HL-60 (cell line): ENCODE measurements at regions not wholly inside any gene's neighbourhood (a gene's known extent, or its start where the extent isn't known, plus 50 kb on each side); places are given as distances from the start of the nearest gene placed in this dataset.

Experiments
- GABPA ChIP-seq: IDR thresholded peaks from 2 replicates; pipeline ENCODE4 v1.6.1; 2012; ENCODE audit warnings: low read depth
- POLR2AphosphoS5 ChIP-seq: IDR thresholded peaks from 2 replicates; pipeline ENCODE4 v1.6.1; 2012; ENCODE audit warnings: low read depth
- SPI1 ChIP-seq: IDR thresholded peaks from 2 replicates; pipeline ENCODE4 v1.6.1; 2012; ENCODE audit warnings: low read depth, mild to moderate bottlenecking, borderline replicate concordance
- TF ChIP-seq, protein P1 (sequence below): IDR thresholded peaks from one replicate; pipeline ENCODE4 v1.5.1; 2011; ENCODE audit warnings: low read length, control low read depth, inconsistent platforms; ENCODE audit not compliant: insufficient read depth
- TF ChIP-seq, protein P2 (sequence below): IDR thresholded peaks from 2 replicates; pipeline ENCODE4 v1.6.1; 2012; ENCODE audit warnings: low read depth; ENCODE audit not compliant: insufficient replicate concordance

DNA sequence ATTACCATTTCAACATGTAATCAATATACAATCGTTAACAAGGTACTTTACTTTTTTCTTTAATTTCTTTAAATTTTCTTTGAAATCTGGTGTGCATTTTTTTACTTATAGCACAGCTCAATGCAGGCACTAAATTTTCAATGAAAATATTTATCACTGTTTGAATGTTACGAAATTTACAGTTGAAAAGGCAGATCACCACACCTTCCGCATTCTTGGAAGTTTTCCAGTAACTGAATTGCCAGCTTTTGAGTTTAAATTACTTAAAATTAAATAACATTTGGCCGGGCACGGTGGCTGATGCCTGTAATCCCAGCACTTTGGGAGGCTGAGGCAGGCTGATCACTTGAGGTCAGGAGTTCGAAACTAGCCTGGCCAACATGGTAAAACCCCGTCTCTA, 309.9 kb downstream of the BMP7 start:
- TF ChIP-seq, protein P1, sequence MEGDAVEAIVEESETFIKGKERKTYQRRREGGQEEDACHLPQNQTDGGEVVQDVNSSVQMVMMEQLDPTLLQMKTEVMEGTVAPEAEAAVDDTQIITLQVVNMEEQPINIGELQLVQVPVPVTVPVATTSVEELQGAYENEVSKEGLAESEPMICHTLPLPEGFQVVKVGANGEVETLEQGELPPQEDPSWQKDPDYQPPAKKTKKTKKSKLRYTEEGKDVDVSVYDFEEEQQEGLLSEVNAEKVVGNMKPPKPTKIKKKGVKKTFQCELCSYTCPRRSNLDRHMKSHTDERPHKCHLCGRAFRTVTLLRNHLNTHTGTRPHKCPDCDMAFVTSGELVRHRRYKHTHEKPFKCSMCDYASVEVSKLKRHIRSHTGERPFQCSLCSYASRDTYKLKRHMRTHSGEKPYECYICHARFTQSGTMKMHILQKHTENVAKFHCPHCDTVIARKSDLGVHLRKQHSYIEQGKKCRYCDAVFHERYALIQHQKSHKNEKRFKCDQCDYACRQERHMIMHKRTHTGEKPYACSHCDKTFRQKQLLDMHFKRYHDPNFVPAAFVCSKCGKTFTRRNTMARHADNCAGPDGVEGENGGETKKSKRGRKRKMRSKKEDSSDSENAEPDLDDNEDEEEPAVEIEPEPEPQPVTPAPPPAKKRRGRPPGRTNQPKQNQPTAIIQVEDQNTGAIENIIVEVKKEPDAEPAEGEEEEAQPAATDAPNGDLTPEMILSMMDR: no peak
- TF ChIP-seq GABPA (no peak), POLR2AphosphoS5 (no peak), SPI1 (no peak)
- TF ChIP-seq, protein P2, sequence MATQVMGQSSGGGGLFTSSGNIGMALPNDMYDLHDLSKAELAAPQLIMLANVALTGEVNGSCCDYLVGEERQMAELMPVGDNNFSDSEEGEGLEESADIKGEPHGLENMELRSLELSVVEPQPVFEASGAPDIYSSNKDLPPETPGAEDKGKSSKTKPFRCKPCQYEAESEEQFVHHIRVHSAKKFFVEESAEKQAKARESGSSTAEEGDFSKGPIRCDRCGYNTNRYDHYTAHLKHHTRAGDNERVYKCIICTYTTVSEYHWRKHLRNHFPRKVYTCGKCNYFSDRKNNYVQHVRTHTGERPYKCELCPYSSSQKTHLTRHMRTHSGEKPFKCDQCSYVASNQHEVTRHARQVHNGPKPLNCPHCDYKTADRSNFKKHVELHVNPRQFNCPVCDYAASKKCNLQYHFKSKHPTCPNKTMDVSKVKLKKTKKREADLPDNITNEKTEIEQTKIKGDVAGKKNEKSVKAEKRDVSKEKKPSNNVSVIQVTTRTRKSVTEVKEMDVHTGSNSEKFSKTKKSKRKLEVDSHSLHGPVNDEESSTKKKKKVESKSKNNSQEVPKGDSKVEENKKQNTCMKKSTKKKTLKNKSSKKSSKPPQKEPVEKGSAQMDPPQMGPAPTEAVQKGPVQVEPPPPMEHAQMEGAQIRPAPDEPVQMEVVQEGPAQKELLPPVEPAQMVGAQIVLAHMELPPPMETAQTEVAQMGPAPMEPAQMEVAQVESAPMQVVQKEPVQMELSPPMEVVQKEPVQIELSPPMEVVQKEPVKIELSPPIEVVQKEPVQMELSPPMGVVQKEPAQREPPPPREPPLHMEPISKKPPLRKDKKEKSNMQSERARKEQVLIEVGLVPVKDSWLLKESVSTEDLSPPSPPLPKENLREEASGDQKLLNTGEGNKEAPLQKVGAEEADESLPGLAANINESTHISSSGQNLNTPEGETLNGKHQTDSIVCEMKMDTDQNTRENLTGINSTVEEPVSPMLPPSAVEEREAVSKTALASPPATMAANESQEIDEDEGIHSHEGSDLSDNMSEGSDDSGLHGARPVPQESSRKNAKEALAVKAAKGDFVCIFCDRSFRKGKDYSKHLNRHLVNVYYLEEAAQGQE: no peak
